Endothelial cell of umbilical vein (primary cell): ENCODE measurements at regions not wholly inside any gene's neighbourhood (a gene's known extent, or its start where the extent isn't known, plus 50 kb on each side); places are given as distances from the start of the nearest gene placed in this dataset.

Source experiments
- CTCF ChIP-seq, 2 donors: IDR thresholded peaks; 1 replicate in 1 of 2; 2 replicates in 1 of 2; pipeline ENCODE4 v1.5.1; 2011; ENCODE audit warnings: low read length in 2 of 2, mild to moderate bottlenecking in 2 of 2, moderate library complexity in 2 of 2, control low read depth in 1 of 2, inconsistent platforms in 1 of 2, low read depth in 1 of 2; ENCODE audit not compliant: insufficient read depth in 1 of 2; ENCODE audit errors: extremely low read depth in 1 of 2
- EZH2 ChIP-seq: IDR thresholded peaks from 2 replicates; pipeline ENCODE4 v1.6.1; 2012; ENCODE audit warnings: borderline replicate concordance, low read depth, mild to moderate bottlenecking, moderate library complexity, low read length, inconsistent platforms; ENCODE audit not compliant: severe bottlenecking
- FOS ChIP-seq: IDR thresholded peaks from 2 replicates; pipeline ENCODE4 v1.6.1; 2011; ENCODE audit warnings: mild to moderate bottlenecking, low read length, moderate library complexity, borderline replicate concordance; ENCODE audit not compliant: insufficient read depth
- GATA2 ChIP-seq: IDR thresholded peaks from 2 replicates; pipeline ENCODE4 v1.7.0; 2011; ENCODE audit warnings: low read depth, mild to moderate bottlenecking, moderate library complexity, mixed read lengths, low read length; ENCODE audit not compliant: insufficient read length, insufficient read depth
- JUN ChIP-seq: IDR thresholded peaks from 2 replicates; pipeline ENCODE4 v1.6.1; 2011; ENCODE audit warnings: borderline replicate concordance, low read depth; ENCODE audit not compliant: insufficient read length, insufficient read depth
- MAX ChIP-seq: IDR thresholded peaks from 2 replicates; pipeline ENCODE4 v1.6.1; 2011; ENCODE audit not compliant: insufficient read depth, insufficient read length
- MYC ChIP-seq: IDR thresholded peaks from one replicate; pipeline ENCODE4 v1.6.1; 2011; ENCODE audit warnings: mild to moderate bottlenecking, low read depth, low read length
- POLR2A ChIP-seq: IDR thresholded peaks from 2 replicates; pipeline ENCODE4 v1.6.1; 2012; ENCODE audit warnings: low read depth, mild to moderate bottlenecking, control low read depth, low read length
- POLR2AphosphoS5 ChIP-seq: IDR thresholded peaks from 2 replicates; pipeline ENCODE4 v1.6.1; 2012; ENCODE audit warnings: low read depth, mild to moderate bottlenecking, control low read depth, low read length, moderate library complexity; ENCODE audit not compliant: insufficient read depth

DNA sequence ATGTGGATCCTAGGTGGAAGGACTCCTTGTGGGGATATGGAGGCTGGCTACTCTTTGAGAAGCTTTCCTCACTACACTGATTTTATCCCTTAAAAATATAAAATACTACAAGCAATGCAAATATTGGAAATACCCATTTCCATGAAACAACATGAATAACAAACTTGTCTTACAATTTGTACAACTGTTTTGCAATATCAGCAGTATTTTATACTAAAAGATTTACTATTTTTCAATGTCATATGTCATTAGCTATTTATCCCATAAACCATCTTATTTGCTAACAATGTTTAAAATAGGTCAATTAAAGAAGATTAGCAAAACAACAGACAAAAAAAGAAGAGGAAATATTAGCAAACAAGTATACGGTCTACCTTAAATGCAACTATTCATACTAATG, 1674.1 kb downstream of the PCDH7 start:
- TF ChIP-seq CTCF (IDR thresholded peaks at IDR 0.05; ENCODE audit: extremely low read depth in 1 of 2, insufficient read depth in 1 of 2, low read depth in 1 of 2, low read length in 2 of 2) (no peak), MYC (no peak), POLR2AphosphoS5 (no peak), FOS (no peak), POLR2A (no peak), EZH2 (no peak), GATA2 (no peak), MAX (no peak), JUN (no peak)
